ENCODE measurements at regions not wholly inside any gene's neighbourhood (a gene's known extent, or its start where the extent isn't known, plus 50 kb on each side); places are given as distances from the start of the nearest gene placed in this dataset.

DNA sequence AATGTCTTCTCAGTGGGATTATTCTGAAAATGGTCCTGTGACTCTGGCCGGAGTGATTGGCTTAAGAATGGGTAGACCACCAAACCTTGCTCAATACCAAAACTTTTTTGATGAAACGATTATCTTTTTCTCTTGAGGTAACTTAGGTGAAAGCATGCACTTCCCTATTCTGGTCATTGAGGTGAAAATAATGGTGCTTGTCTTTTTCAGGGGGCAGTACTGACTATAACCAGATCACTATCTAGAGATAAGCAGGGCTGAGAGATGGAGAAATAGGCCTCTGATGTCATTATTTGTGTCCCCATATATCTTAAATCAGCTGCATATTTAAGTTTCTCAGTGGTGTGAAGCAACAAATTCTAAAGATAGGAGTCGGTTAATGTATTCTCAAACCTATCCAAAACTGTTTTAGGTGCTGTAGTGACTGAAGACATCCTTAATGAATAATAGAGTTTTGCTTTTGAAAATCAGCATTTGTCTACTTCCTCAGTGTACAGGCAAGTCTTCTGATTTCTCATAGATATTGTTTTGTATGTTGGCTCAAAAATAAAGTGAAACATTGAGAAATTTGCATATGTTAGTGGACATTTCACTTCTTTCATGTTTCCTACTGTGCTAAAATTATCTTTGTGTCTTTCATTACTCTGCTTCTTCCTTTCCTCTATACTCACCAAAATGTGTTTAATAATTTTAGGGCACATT is 735.3 kb upstream of the ADGRL4 start:
- TF ChIP-seq POLR2A (IDR thresholded peaks at IDR 0.05) (no peak), CTCF (IDR thresholded peaks at IDR 0.05 in 4 of 5, conservative IDR thresholded peaks at IDR 0.05 in 1 of 5) (no peak)
